SK-N-MC (cell line): ENCODE measurements at regions not wholly inside any gene's neighbourhood (a gene's known extent, or its start where the extent isn't known, plus 50 kb on each side); places are given as distances from the start of the nearest gene placed in this dataset.

Experiments used
- EZH2 ChIP-seq: fragments of 200-600 bp; sonication (generic); IDR thresholded peaks from one replicate; pipeline ENCODE4 v1.6.1; 2017; ENCODE audit warnings: antibody characterized with exemption
- FOXP2 ChIP-seq: optimal IDR thresholded peaks from 2 replicates; pipeline ENCODE3; 2011; ENCODE audit warnings: mild to moderate bottlenecking, moderate library complexity; ENCODE audit not compliant: insufficient read depth; ENCODE audit errors: extremely low read length, control extremely low read depth
- POLR2AphosphoS5 ChIP-seq: IDR thresholded peaks from 2 replicates; pipeline ENCODE4 v1.6.1; 2012; ENCODE audit warnings: mild to moderate bottlenecking, low read depth, low read length, borderline replicate concordance

DNA sequence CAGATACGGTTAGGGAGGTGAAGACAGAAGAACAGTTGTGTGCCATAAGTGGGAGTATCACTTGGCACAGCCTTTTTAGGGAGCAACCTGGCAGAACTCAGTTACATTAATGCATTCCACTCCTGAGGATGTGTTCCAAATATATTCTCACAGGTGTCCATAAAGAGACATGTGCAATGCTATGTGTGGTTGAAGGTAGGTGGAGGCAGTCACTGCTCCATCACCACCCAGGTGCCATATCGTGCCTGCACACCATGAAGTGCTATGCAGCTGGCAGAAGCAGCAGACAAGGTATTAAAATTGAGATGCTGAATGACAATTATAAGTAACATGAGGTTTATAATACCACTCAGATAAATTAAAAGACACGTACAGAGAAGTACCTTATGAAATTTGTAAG is 248.0 kb upstream of the SFRP2 start:
- TF ChIP-seq POLR2AphosphoS5 (no peak), FOXP2 (no peak), EZH2 (no peak)
